LNCAP (cell line): ENCODE measurements at regions not wholly inside any gene's neighbourhood (a gene's known extent, or its start where the extent isn't known, plus 50 kb on each side); places are given as distances from the start of the nearest gene placed in this dataset.

Experiments used
- TF ChIP-seq, protein P1 (sequence below): fragments of 450-650 bp; IDR thresholded peaks from 2 replicates; pipeline ENCODE4 v1.5.1; 2017; ENCODE audit warnings: mild to moderate bottlenecking

DNA sequence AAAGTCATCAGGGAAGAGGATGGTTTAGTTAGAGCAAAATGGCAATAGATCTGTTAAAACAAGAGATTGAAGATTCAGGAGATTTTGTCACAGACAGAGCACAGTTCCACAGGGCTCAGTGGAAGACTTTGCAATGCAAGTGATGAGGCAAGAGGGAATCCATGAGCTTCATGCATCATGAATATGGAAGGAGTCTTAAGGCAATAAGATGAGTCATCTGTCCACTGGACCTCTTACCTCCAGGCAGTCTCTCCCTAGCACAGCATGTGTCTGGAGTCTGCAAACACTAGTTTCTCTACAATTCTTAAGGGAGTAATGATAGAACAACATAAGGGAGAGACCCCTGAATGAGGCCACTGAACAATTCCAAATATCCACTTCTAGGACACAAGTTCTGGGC is 245.7 kb downstream of the NXPE2 start:
- TF ChIP-seq, protein P1, sequence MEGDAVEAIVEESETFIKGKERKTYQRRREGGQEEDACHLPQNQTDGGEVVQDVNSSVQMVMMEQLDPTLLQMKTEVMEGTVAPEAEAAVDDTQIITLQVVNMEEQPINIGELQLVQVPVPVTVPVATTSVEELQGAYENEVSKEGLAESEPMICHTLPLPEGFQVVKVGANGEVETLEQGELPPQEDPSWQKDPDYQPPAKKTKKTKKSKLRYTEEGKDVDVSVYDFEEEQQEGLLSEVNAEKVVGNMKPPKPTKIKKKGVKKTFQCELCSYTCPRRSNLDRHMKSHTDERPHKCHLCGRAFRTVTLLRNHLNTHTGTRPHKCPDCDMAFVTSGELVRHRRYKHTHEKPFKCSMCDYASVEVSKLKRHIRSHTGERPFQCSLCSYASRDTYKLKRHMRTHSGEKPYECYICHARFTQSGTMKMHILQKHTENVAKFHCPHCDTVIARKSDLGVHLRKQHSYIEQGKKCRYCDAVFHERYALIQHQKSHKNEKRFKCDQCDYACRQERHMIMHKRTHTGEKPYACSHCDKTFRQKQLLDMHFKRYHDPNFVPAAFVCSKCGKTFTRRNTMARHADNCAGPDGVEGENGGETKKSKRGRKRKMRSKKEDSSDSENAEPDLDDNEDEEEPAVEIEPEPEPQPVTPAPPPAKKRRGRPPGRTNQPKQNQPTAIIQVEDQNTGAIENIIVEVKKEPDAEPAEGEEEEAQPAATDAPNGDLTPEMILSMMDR = no peak

DNA sequence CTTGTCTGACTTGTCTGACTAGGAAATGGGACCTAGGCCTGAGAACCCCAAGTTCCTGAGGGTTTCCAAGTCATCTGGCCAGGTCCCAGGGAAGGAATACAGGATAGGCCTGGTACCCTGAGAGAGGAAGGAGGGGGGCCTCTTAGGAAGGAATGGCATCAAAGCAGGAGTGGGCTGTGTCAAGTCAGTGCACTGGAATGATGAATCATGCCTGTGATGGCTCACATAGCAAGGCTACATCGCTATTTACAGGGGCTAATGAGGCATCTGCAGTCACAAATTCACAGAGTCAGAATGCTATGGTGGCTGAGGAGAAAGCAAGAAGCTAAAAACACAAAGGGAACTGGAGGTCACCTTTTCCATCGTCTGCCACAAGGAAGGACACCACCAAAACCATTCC is 247.3 kb downstream of the NXPE2 start:
- TF ChIP-seq, protein P1 = no peak

DNA sequence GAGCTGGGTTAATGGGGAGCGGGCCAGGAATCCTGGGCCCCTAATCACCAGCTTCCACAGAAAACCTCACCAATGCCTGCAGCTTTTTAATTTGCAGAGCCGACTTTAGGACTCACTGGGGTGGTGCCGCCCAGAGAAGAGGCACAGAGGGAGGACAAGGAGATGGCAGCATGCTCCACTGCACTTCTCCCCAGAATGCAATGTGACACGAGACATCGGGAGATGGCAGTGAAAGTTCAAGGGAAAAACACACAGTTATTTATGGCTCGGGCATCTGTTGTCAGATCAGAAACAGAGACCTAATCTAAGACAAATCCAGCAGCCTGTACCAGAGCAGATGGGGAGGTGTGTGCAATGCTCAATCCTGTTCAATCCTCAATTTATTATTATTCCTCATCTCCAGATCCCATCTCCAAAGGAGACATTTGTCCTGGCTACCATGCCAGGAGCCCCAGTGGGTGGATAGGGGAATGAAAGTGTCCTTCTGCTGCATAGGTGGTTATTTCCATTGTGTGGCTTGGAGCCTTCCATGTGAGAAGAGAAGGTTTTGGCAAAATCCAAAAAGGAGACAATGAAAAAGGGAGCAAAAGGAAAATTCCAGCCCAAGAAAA is 250.0 kb downstream of the NXPE2 start:
- TF ChIP-seq, protein P1 = no peak

DNA sequence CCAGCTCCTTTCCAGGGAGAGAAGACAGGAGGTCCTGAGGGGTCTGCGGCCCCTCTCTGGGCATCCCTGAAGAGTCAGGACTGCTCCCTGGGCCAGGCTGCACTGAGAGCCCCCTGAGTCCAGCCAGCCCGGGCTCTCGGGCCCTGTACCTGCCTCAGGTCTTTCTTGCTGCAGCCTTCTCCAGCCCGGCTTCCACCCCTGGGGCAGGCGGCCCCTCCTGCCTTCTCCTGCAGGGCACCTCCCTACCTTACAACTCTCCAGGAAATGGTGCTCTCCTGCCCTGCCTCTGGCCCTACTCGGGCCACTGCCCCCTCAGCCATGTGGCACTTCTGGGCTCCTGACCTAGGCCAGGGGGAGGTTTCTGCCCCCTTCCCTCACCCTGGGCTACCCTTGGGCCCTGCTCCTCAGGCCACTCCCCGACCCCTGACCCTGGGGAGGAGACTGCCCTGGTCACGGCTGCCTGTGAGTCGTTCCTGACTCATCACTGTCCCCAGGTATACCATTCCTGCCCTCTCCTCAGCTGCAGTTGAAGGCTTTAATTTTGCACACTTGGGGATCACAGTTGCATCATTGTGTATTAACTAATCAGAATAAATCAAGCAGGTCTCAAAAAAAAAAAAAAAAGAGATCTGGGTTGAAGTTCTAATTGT is 251.1 kb downstream of the NXPE2 start:
- TF ChIP-seq, protein P1 = no peak

DNA sequence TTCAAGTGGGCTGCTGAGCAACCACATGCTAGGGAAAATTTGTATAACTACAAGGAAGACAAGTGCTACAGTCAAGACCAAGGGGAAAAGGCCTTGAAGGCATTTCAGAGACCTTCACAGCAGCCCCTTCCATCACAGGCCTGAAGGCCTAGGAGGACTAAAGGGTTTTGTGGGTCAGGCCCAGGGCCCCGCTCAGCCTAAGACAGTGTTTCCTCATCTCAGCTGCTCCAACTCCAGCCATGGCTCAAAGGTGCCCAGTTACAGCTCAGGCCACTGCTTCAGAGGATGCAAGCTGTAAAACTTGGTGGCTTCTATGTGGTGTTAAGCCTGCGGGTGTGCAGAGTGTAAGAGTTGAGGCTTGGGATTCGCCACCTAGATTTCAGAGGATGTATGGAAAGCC is 260.5 kb downstream of the NXPE2 start:
- TF ChIP-seq, protein P1 = no peak

DNA sequence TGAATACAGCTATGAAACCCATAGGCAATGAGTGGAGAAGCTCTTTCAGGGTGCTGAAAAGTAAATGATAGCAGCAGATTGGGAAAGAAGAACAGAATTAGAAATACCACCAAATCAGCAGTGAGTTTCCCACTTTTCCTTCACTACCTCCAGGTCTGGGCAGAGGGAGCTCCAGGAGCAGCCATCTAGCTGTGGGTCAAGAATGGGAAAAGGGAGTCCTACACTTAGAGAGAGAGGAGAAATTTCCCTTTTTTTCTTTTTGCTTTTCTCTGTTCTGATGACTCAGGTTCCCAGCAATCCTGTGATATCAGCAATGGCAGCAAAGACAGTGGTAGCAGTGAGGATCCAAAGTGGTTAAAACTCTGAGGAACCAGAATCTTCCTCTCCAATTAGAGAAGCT is 263.9 kb downstream of the NXPE2 start:
- TF ChIP-seq, protein P1 = no peak

DNA sequence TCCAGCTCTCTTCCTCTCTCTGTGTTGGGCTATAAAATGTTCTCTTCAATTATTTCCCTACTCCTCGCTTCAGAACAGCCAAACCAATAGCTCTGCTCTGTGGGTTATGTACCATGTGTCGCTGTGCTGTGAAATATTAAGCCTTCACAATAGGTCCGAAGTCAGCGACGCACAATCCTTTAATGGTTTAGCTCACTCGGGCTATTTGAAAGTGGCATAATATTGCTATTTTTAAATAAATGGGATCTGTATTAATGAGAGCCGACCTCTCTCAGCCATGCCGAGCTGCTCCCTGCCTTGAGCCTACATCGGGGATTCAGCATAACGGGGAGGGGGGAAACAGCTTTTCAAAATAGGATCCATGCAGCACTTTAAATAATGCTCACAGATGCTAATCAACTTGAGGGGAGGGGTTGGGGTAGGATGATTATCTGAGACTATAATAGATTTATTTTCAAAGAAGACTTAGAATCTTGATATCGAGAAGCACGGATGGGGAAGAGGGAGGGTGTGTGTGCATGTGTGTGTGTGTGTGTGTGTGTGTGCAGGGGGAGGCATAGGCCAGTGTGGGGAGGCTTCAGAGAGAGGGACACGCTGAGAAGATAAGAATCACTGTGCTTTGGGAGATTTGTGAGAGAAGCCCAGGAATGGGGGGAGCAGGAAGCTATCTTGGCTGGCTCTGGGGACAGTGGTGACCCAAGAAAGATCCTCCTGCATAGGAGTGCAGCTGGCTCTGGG is 271.5 kb downstream of the NXPE2 start:
- TF ChIP-seq, protein P1 = no peak
